ENCODE measurements at regions not wholly inside any gene's neighbourhood (a gene's known extent, or its start where the extent isn't known, plus 50 kb on each side); places are given as distances from the start of the nearest gene placed in this dataset.

GRCh38 chr9:30765318-30765717 lies 1619.1 kb upstream of the ACO1 start:
- no peaks in the 10 kb centered on the region for H3K79me2 ChIP-seq (ENCODE audit: control insufficient read depth, insufficient read depth, low read length)
- ChIA-PET POLR2A (no interaction called here), CTCF (ENCODE audit: low intra/inter-chr PET ratio) (no interaction called here)
- H3K36me3 ChIP-seq (ENCODE audit: control insufficient read depth, insufficient read depth, low read length), result no peaks in the 10 kb centered on the region
- H3K4me3 ChIP-seq, result no peak overlapping the region
- H3K4me2 ChIP-seq (ENCODE audit: insufficient read depth, low read length), result no peak overlapping the region
- no TSS peak for BruUV-seq (replicated peaks)
- no peak for FAIRE-seq
- intact Hi-C loops (cut with micrococcal nuclease) (no loop called here), in situ Hi-C loops (cut with MboI) (no loop called here)
- no peak for DNase-seq (ENCODE audit: extremely low read depth in 1 of 4, low spot score in 3 of 4)
- WGBS (ENCODE audit: insufficient coverage, low coverage, missing lambda C conversion rate), result no CpG with 5 or more reads among the region's 2 CpGs
- H3K27me3 ChIP-seq (ENCODE audit: control insufficient read depth in 2 of 2, insufficient read depth in 2 of 2, low read length in 2 of 2), result no peaks in the 10 kb centered on the region
- no peaks in the 10 kb centered on the region for H3K4me1 ChIP-seq (replicated peaks in 1 of 2; ENCODE audit: control insufficient read depth in 2 of 2, insufficient read depth in 2 of 2, low read length in 2 of 2)
- no peaks in the 10 kb centered on the region for H3K9me3 ChIP-seq (replicated peaks; ENCODE audit: control insufficient read depth, insufficient read depth, low read depth, low read length)
- H2AFZ ChIP-seq (ENCODE audit: low read depth, low read length), result no peak overlapping the region
- no peak for TF ChIP-seq KLF16 (IDR thresholded peaks at IDR 0.05)
- TF ChIP-seq CHCHD3 (CRISPR knock-in tag; IDR thresholded peaks at IDR 0.05), result no peak
- no peak for TF ChIP-seq ESRRB (CRISPR knock-in tag; IDR thresholded peaks at IDR 0.05; ENCODE audit: borderline replicate concordance)
- TF ChIP-seq ZNF609 (CRISPR knock-in tag; IDR thresholded peaks at IDR 0.05; ENCODE audit: borderline replicate concordance), result no peak
- no peak for TF ChIP-seq ZNF274 (IDR thresholded peaks at IDR 0.05; ENCODE audit: borderline replicate concordance, low read depth, low read length)
- TF ChIP-seq HEY1 (CRISPR knock-in tag; IDR thresholded peaks at IDR 0.05; ENCODE audit: borderline replicate concordance), result no peak
- no peak for TF ChIP-seq HDGF (IDR thresholded peaks at IDR 0.05)
- no peaks in the 10 kb centered on the region for H3K9me1 ChIP-seq (ENCODE audit: control insufficient read depth, insufficient read depth, low read length)
- H4K20me1 ChIP-seq (replicated peaks; ENCODE audit: control insufficient read depth, insufficient read depth, low read length), result no peaks in the 10 kb centered on the region
- no peak overlapping the region for H3K27ac ChIP-seq (ENCODE audit: extremely low read depth, low read depth, low read length)
- no peak for ATAC-seq
- no peak overlapping the region for H3K9ac ChIP-seq (ENCODE audit: insufficient read depth in 1 of 2, low read depth in 2 of 2, low read length in 2 of 2)

Data from K562 (cell line).